T follicular helper cell (primary cell): ENCODE measurements at regions not wholly inside any gene's neighbourhood (a gene's known extent, or its start where the extent isn't known, plus 50 kb on each side); places are given as distances from the start of the nearest gene placed in this dataset.

Experiments
- DNase-seq: peaks from one replicate; pipeline ENCODE4 v3.0.0-alpha.2; 2020; ENCODE audit warnings: low read depth

GRCh38 chr3:102183186-102183585 lies 251.6 kb upstream of the ZPLD1 start:
- DNase-seq: no peak

GRCh38 chr3:102183623-102184022 lies 251.2 kb upstream of the ZPLD1 start:
- no peak for DNase-seq

- DNase-seq: no peak
Measured at GRCh38 chr3:102189541-102189940, 245.3 kb upstream of the ZPLD1 start.

GRCh38 chr3:102189956-102190723 lies 244.7 kb upstream of the ZPLD1 start:
- no peak for DNase-seq

- DNase-seq: no peak
Measured at GRCh38 chr3:102192575-102192974, 242.2 kb upstream of the ZPLD1 start.

- no peak for DNase-seq
Measured at GRCh38 chr3:102193255-102193654, 241.6 kb upstream of the ZPLD1 start.

GRCh38 chr3:102194001-102194400 lies 240.8 kb upstream of the ZPLD1 start:
- DNase-seq: no peak

- DNase-seq: no peak
Measured at GRCh38 chr3:102194760-102195159, 240.1 kb upstream of the ZPLD1 start.

GRCh38 chr3:102195198-102195948 lies 239.4 kb upstream of the ZPLD1 start:
- no peak for DNase-seq

- DNase-seq: no peak
Measured at GRCh38 chr3:102200126-102200525, 234.7 kb upstream of the ZPLD1 start.

GRCh38 chr3:102200560-102200959 lies 234.3 kb upstream of the ZPLD1 start:
- DNase-seq: no peak

GRCh38 chr3:102205647-102206046 lies 229.2 kb upstream of the ZPLD1 start:
- DNase-seq: no peak

GRCh38 chr3:102206511-102207031 lies 228.2 kb upstream of the ZPLD1 start:
- no peak for DNase-seq

- no peak for DNase-seq
Measured at GRCh38 chr3:102207151-102207571, 227.7 kb upstream of the ZPLD1 start.

- no peak for DNase-seq
Measured at GRCh38 chr3:102215166-102215565, 219.6 kb upstream of the ZPLD1 start.

GRCh38 chr3:102223132-102223531 lies 211.7 kb upstream of the ZPLD1 start:
- DNase-seq: no peak

GRCh38 chr3:102224171-102224570 lies 210.6 kb upstream of the ZPLD1 start:
- no peak for DNase-seq

- no peak for DNase-seq
Measured at GRCh38 chr3:102225005-102225404, 209.8 kb upstream of the ZPLD1 start.

GRCh38 chr3:102225407-102226132 lies 209.2 kb upstream of the ZPLD1 start:
- no peak for DNase-seq

- DNase-seq: no peak
Measured at GRCh38 chr3:102226463-102226862, 208.4 kb upstream of the ZPLD1 start.

GRCh38 chr3:102229062-102229655 lies 205.7 kb upstream of the ZPLD1 start:
- peak; percentile 60 for DNase-seq

- DNase-seq: no peak
Measured at GRCh38 chr3:102230057-102230456, 204.8 kb upstream of the ZPLD1 start.
